Mammary epithelial cell (primary cell): ENCODE measurements at regions not wholly inside any gene's neighbourhood (a gene's known extent, or its start where the extent isn't known, plus 50 kb on each side); places are given as distances from the start of the nearest gene placed in this dataset.

Source experiments
- EZH2 ChIP-seq: IDR thresholded peaks from 2 replicates; pipeline ENCODE4 v1.6.1; 2012; ENCODE audit warnings: low read length, inconsistent platforms, borderline replicate concordance
- TF ChIP-seq, protein P1 (sequence below), 2 donors: IDR thresholded peaks in 1 of 2; conservative IDR thresholded peaks in 1 of 2; 2 replicates each; pipeline ENCODE4 v1.5.1; 2011 to 2012; ENCODE audit warnings: inconsistent platforms in 2 of 2, low read length in 2 of 2, mild to moderate bottlenecking in 2 of 2, control low read depth in 1 of 2, low read depth in 1 of 2; ENCODE audit not compliant: insufficient read depth in 1 of 2; ENCODE audit errors: extremely low read depth in 1 of 2

DNA sequence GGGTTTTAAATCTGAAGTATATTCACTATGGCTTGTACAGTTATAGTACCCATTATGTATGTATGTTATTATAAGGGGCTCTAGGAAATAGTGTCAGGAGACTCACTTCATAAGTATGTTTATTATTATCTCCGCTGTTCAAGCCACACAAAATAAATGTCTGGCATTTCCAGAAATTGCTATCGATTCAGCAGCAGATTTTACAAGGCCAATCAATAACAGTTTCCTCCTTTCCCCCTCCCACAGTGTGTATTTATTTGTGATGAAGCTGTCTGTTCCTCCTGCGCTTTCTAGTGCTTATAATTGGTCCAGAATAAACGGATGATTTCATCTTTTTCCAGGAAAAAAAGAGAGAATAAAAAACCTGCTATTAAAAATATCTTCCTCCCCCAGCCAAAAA, 134.2 kb upstream of the LPP start:
- TF ChIP-seq, protein P1, sequence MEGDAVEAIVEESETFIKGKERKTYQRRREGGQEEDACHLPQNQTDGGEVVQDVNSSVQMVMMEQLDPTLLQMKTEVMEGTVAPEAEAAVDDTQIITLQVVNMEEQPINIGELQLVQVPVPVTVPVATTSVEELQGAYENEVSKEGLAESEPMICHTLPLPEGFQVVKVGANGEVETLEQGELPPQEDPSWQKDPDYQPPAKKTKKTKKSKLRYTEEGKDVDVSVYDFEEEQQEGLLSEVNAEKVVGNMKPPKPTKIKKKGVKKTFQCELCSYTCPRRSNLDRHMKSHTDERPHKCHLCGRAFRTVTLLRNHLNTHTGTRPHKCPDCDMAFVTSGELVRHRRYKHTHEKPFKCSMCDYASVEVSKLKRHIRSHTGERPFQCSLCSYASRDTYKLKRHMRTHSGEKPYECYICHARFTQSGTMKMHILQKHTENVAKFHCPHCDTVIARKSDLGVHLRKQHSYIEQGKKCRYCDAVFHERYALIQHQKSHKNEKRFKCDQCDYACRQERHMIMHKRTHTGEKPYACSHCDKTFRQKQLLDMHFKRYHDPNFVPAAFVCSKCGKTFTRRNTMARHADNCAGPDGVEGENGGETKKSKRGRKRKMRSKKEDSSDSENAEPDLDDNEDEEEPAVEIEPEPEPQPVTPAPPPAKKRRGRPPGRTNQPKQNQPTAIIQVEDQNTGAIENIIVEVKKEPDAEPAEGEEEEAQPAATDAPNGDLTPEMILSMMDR (conservative IDR thresholded peaks at IDR 0.05 in 1 of 2, IDR thresholded peaks at IDR 0.05 in 1 of 2; ENCODE audit: extremely low read depth in 1 of 2, insufficient read depth in 1 of 2, low read depth in 1 of 2, low read length in 2 of 2), result no peak
- TF ChIP-seq EZH2, result no peak
